ENCODE measurements at regions not wholly inside any gene's neighbourhood (a gene's known extent, or its start where the extent isn't known, plus 50 kb on each side); places are given as distances from the start of the nearest gene placed in this dataset.

- Mint-ChIP-seq H3K27ac (no peak overlapping the region), H3K4me3 (no peak overlapping the region), H3K9me3 (no peaks in the 10 kb centered on the region), H3K36me3 (ENCODE audit: low read depth) (no peaks in the 10 kb centered on the region), H3K27me3 (peaks cover 11% of the 10 kb centered on the region), H3K4me1 (no peaks in the 10 kb centered on the region)
- intact Hi-C loops (cut with micrococcal nuclease), result no loop called here
- no peak for DNase-seq
Observed at GRCh38 chr4:119739796-119740195, 111.2 kb upstream of the PDE5A start.

GRCh38 chr4:119738901-119739300 lies 110.3 kb upstream of the PDE5A start:
- no peak for DNase-seq
- H3K9me3 Mint-ChIP-seq, result no peaks in the 10 kb centered on the region
- no peak overlapping the region for H3K27ac Mint-ChIP-seq
- intact Hi-C loops (cut with micrococcal nuclease), result no loop called here
- no peaks in the 10 kb centered on the region for H3K4me1 Mint-ChIP-seq
- H3K27me3 Mint-ChIP-seq, result peaks cover 10% of the 10 kb centered on the region
- H3K36me3 Mint-ChIP-seq (ENCODE audit: low read depth), result no peaks in the 10 kb centered on the region
- H3K4me3 Mint-ChIP-seq, result no peak overlapping the region

- Mint-ChIP-seq H3K27ac (no peak overlapping the region), H3K36me3 (ENCODE audit: low read depth) (no peaks in the 10 kb centered on the region), H3K4me1 (no peaks in the 10 kb centered on the region), H3K4me3 (no peak overlapping the region), H3K9me3 (no peaks in the 10 kb centered on the region), H3K27me3 (peaks cover 9% of the 10 kb centered on the region)
- intact Hi-C loops (cut with micrococcal nuclease), result no loop called here
- no peak for DNase-seq
Observed at GRCh38 chr4:119736559-119736958, 108.0 kb upstream of the PDE5A start.

GRCh38 chr4:119735165-119735651 lies 106.6 kb upstream of the PDE5A start:
- no peak for DNase-seq

GRCh38 chr4:119733431-119733830 lies 104.8 kb upstream of the PDE5A start:
- H3K9me3 Mint-ChIP-seq, result no peaks in the 10 kb centered on the region
- intact Hi-C loops (cut with micrococcal nuclease), result no loop called here
- DNase-seq, result peak; percentile 15

More at GRCh38 chr4:119735165-119735651, 106.6 kb upstream of the PDE5A start:
- intact Hi-C loops (cut with micrococcal nuclease), result no loop called here
- no peak overlapping the region for H3K4me3 Mint-ChIP-seq
- H3K27me3 Mint-ChIP-seq, result peaks cover 9% of the 10 kb centered on the region
- no peaks in the 10 kb centered on the region for H3K36me3 Mint-ChIP-seq (ENCODE audit: low read depth)
- no peaks in the 10 kb centered on the region for H3K9me3 Mint-ChIP-seq
- H3K27ac Mint-ChIP-seq, result no peak overlapping the region
- no peaks in the 10 kb centered on the region for H3K4me1 Mint-ChIP-seq

GRCh38 chr4:119731778-119732177 lies 103.2 kb upstream of the PDE5A start:
- no peaks in the 10 kb centered on the region for H3K9me3 Mint-ChIP-seq
- DNase-seq, result no peak
- peaks cover 4% of the 10 kb centered on the region for H3K27me3 Mint-ChIP-seq
- H3K4me3 Mint-ChIP-seq, result no peak overlapping the region
- H3K36me3 Mint-ChIP-seq (ENCODE audit: low read depth), result no peaks in the 10 kb centered on the region
- intact Hi-C loops (cut with micrococcal nuclease), result no loop called here
- H3K4me1 Mint-ChIP-seq, result no peaks in the 10 kb centered on the region
- no peak overlapping the region for H3K27ac Mint-ChIP-seq

More at GRCh38 chr4:119733431-119733830, 104.8 kb upstream of the PDE5A start:
- Mint-ChIP-seq H3K27me3 (peaks cover 5% of the 10 kb centered on the region), H3K36me3 (ENCODE audit: low read depth) (no peaks in the 10 kb centered on the region), H3K4me3 (no peak overlapping the region), H3K4me1 (no peaks in the 10 kb centered on the region), H3K27ac (no peak overlapping the region)

GRCh38 chr4:119731146-119731742 lies 102.6 kb upstream of the PDE5A start:
- Mint-ChIP-seq H3K27ac (no peak overlapping the region), H3K9me3 (no peaks in the 10 kb centered on the region), H3K36me3 (ENCODE audit: low read depth) (no peaks in the 10 kb centered on the region), H3K4me1 (no peaks in the 10 kb centered on the region), H3K27me3 (peaks cover 4% of the 10 kb centered on the region), H3K4me3 (no peak overlapping the region)
- DNase-seq, result no peak
- intact Hi-C loops (cut with micrococcal nuclease), result no loop called here

- H3K9me3 Mint-ChIP-seq, result no peaks in the 10 kb centered on the region
- H3K4me1 Mint-ChIP-seq, result no peaks in the 10 kb centered on the region
- H3K27me3 Mint-ChIP-seq, result peaks cover 4% of the 10 kb centered on the region
- H3K4me3 Mint-ChIP-seq, result no peak overlapping the region
- H3K36me3 Mint-ChIP-seq (ENCODE audit: low read depth), result no peaks in the 10 kb centered on the region
- H3K27ac Mint-ChIP-seq, result no peak overlapping the region
- intact Hi-C loops (cut with micrococcal nuclease), result no loop called here
- DNase-seq, result no peak
Observed at GRCh38 chr4:119730671-119730950, 102.0 kb upstream of the PDE5A start.

GRCh38 chr4:119729835-119730670 lies 101.4 kb upstream of the PDE5A start:
- intact Hi-C loops (cut with micrococcal nuclease), result no loop called here
- no peak overlapping the region for H3K27ac Mint-ChIP-seq
- H3K4me1 Mint-ChIP-seq, result no peaks in the 10 kb centered on the region
- H3K27me3 Mint-ChIP-seq, result peaks cover under 1% of the 10 kb centered on the region
- no peak overlapping the region for H3K4me3 Mint-ChIP-seq
- H3K9me3 Mint-ChIP-seq, result no peaks in the 10 kb centered on the region
- no peaks in the 10 kb centered on the region for H3K36me3 Mint-ChIP-seq (ENCODE audit: low read depth)
- no peak for DNase-seq

GRCh38 chr4:119728692-119729593 lies 100.3 kb upstream of the PDE5A start:
- Mint-ChIP-seq H3K27ac (no peak overlapping the region), H3K4me3 (no peak overlapping the region), H3K27me3 (no peaks in the 10 kb centered on the region), H3K4me1 (no peaks in the 10 kb centered on the region), H3K9me3 (no peaks in the 10 kb centered on the region), H3K36me3 (ENCODE audit: low read depth) (no peaks in the 10 kb centered on the region)
- DNase-seq, result no peak
- intact Hi-C loops (cut with micrococcal nuclease), result no loop called here

GRCh38 chr4:119728185-119728584 lies 99.6 kb upstream of the PDE5A start:
- Mint-ChIP-seq H3K27me3 (no peaks in the 10 kb centered on the region), H3K9me3 (no peaks in the 10 kb centered on the region), H3K27ac (no peak overlapping the region), H3K36me3 (ENCODE audit: low read depth) (no peaks in the 10 kb centered on the region), H3K4me3 (no peak overlapping the region), H3K4me1 (no peaks in the 10 kb centered on the region)
- no peak for DNase-seq
- intact Hi-C loops (cut with micrococcal nuclease), result no loop called here

GRCh38 chr4:119726505-119726904 lies 97.9 kb upstream of the PDE5A start:
- no peaks in the 10 kb centered on the region for H3K27me3 Mint-ChIP-seq
- no peaks in the 10 kb centered on the region for H3K36me3 Mint-ChIP-seq (ENCODE audit: low read depth)
- DNase-seq, result no peak
- intact Hi-C loops (cut with micrococcal nuclease), result no loop called here
- H3K4me1 Mint-ChIP-seq, result no peaks in the 10 kb centered on the region
- H3K4me3 Mint-ChIP-seq, result no peak overlapping the region
- H3K9me3 Mint-ChIP-seq, result no peaks in the 10 kb centered on the region
- H3K27ac Mint-ChIP-seq, result no peak overlapping the region

- Mint-ChIP-seq H3K27ac (no peak overlapping the region), H3K4me3 (no peak overlapping the region), H3K36me3 (ENCODE audit: low read depth) (no peaks in the 10 kb centered on the region), H3K9me3 (no peaks in the 10 kb centered on the region), H3K4me1 (no peaks in the 10 kb centered on the region), H3K27me3 (no peaks in the 10 kb centered on the region)
- intact Hi-C loops (cut with micrococcal nuclease), result no loop called here
- DNase-seq, result no peak
Observed at GRCh38 chr4:119725688-119726330, 97.2 kb upstream of the PDE5A start.
